ENCODE measurements at regions not wholly inside any gene's neighbourhood (a gene's known extent, or its start where the extent isn't known, plus 50 kb on each side); places are given as distances from the start of the nearest gene placed in this dataset.

GRCh38 chr10:128976856-128977255 lies 490.2 kb upstream of the MGMT start:
- POLR2A ChIA-PET = interaction anchor here (0.7 kb wide), 1 partner anchor 18 kb away, joined by 3 read pairs; no protein-coding TSS in a partner anchor

More at GRCh38 chr10:128976856-128977255, 490.2 kb upstream of the MGMT start:
- intact Hi-C loops (cut with micrococcal nuclease) (no loop called here), in situ Hi-C loops (cut with MboI) (no loop called here)
- Histone ChIP-seq H3K9me1 (ENCODE audit: control insufficient read depth, insufficient read depth, low read length) (no peaks in the 10 kb centered on the region), H3K36me3 (ENCODE audit: control insufficient read depth, insufficient read depth, low read length) (no peaks in the 10 kb centered on the region), H3K27me3 (ENCODE audit: control insufficient read depth in 2 of 2, insufficient read depth in 2 of 2, low read length in 2 of 2) (peaks cover 0 to 6% of the 10 kb centered on the region in 2 experiments; a peak in 2 of 5 replicates), H3K4me1 (replicated peaks in 1 of 2; ENCODE audit: control insufficient read depth in 2 of 2, insufficient read depth in 2 of 2, low read length in 2 of 2) (no peaks in the 10 kb centered on the region), H3K9ac (ENCODE audit: insufficient read depth in 1 of 2, low read depth in 2 of 2, low read length in 2 of 2) (no peak overlapping the region), H2AFZ (ENCODE audit: low read depth, low read length) (no peak overlapping the region), H3K4me2 (ENCODE audit: insufficient read depth, low read length) (no peak overlapping the region), H3K4me3 (no peak overlapping the region), H4K20me1 (replicated peaks; ENCODE audit: control insufficient read depth, insufficient read depth, low read length) (no peaks in the 10 kb centered on the region), H3K79me2 (ENCODE audit: control insufficient read depth, insufficient read depth, low read length) (no peaks in the 10 kb centered on the region), H3K9me3 (replicated peaks; ENCODE audit: control insufficient read depth, insufficient read depth, low read depth, low read length) (no peaks in the 10 kb centered on the region), H3K27ac (ENCODE audit: extremely low read depth, low read depth, low read length) (no peak overlapping the region)
- TF ChIP-seq ZBTB40 (IDR thresholded peaks at IDR 0.05) (no peak), ZBTB40 (CRISPR knock-in tag; IDR thresholded peaks at IDR 0.05) (no peak), ZNF121 (CRISPR knock-in tag; conservative IDR thresholded peaks at IDR 0.05) (no peak), GMEB1 (CRISPR knock-in tag; IDR thresholded peaks at IDR 0.05) (no peak), THRB (CRISPR knock-in tag; conservative IDR thresholded peaks at IDR 0.05) (no peak), BCL6 (CRISPR knock-in tag; IDR thresholded peaks at IDR 0.05) (no peak), RBM22 (IDR thresholded peaks at IDR 0.05; ENCODE audit: low read depth, low read length, poor library complexity, severe bottlenecking) (no peak), NFE2L1 (tag; IDR thresholded peaks at IDR 0.05; ENCODE audit: borderline replicate concordance, low read depth) (no peak)
- CTCF ChIA-PET (ENCODE audit: low intra/inter-chr PET ratio) = no interaction called here
- no TSS peak for BruUV-seq (replicated peaks)
- FAIRE-seq (no peak), DNase-seq (ENCODE audit: extremely low read depth in 1 of 4, low spot score in 3 of 4) (no peak), ATAC-seq (no peak)
- WGBS (ENCODE audit: insufficient coverage, low coverage, missing lambda C conversion rate) = 0% methylated on average over 6 of the region's 8 CpGs

Data from K562 (cell line).